Endothelial cell (in vitro differentiated cells): ENCODE measurements at regions not wholly inside any gene's neighbourhood (a gene's known extent, or its start where the extent isn't known, plus 50 kb on each side); places are given as distances from the start of the nearest gene placed in this dataset.

ENCODE experiments used
- DNase-seq: peaks from one replicate; pipeline ENCODE4 v3.0.0; 2021; ENCODE audit warnings: low spot score
- H3K27ac Mint-ChIP-seq: one replicate; pipeline ENCODE4 v1.8.0; 2021; ENCODE audit warnings: mixed read lengths, inconsistent platforms; ENCODE audit not compliant: unreplicated experiment
- H3K27me3 Mint-ChIP-seq: one replicate; pipeline ENCODE4 v1.8.0; 2021; ENCODE audit warnings: mild to moderate bottlenecking, moderate library complexity, mixed read lengths, inconsistent platforms; ENCODE audit not compliant: unreplicated experiment
- H3K36me3 Mint-ChIP-seq: one replicate; pipeline ENCODE4 v1.8.0; 2021; ENCODE audit warnings: mild to moderate bottlenecking, low read depth, mixed read lengths, inconsistent platforms; ENCODE audit not compliant: unreplicated experiment
- H3K4me1 Mint-ChIP-seq: one replicate; pipeline ENCODE4 v1.8.0; 2021; ENCODE audit warnings: mild to moderate bottlenecking, mixed read lengths, inconsistent platforms; ENCODE audit not compliant: unreplicated experiment
- H3K4me3 Mint-ChIP-seq: one replicate; pipeline ENCODE4 v1.8.0; 2021; ENCODE audit warnings: mild to moderate bottlenecking, mixed read lengths, inconsistent platforms; ENCODE audit not compliant: unreplicated experiment
- H3K9me3 Mint-ChIP-seq: one replicate; pipeline ENCODE4 v1.8.0; 2021; ENCODE audit warnings: mixed read lengths, inconsistent platforms; ENCODE audit not compliant: unreplicated experiment
- TF ChIP-seq, protein P1 (sequence below): fragments of 200-600 bp; sonication (generic); IDR thresholded peaks from one replicate; pipeline ENCODE4 v1.5.0; 2021; ENCODE audit warnings: antibody characterized with exemption; ENCODE audit not compliant: unreplicated experiment

DNA sequence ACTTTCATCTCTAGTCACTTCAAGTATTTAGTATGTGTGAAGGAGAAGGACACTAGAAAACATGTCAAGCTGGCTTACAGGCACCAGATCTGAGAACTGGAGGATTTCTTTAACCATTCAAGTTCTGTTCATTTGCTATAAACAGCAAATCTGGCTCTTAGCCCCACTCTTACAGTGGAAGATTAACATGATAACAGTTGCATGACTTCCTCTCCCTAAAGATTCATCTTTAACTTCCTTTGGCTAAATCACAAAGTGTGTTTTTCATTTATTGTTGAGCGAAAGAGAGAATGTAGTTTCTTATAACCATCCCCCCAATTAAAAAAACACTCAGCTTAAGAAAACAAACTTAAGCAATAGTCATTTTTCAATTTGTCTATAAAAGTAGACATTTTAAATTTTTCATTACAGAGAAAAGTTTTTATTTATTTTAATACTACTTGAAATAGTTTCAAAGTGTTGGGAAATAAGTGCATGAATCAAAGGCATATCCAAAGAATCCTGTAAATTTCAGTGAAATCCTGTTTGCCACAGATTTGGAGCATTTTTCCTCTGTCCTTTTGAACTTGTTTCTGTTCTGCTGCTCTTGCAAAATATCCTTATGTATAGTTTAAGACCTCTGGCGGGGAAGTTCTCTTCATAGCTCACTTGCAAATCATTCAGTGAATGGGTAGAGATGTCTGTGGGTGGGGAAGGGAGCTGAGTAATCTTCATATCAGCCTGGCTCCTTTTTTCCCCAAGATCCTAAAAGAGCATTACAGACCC is 241.0 kb upstream of the RBBP8 start:
- H3K4me3 Mint-ChIP-seq, result no peak overlapping the region
- peaks cover 2% of the 10 kb centered on the region for H3K9me3 Mint-ChIP-seq
- peaks cover 1% of the 10 kb centered on the region for H3K36me3 Mint-ChIP-seq
- no peak for DNase-seq
- H3K4me1 Mint-ChIP-seq, result peaks cover 9% of the 10 kb centered on the region
- TF ChIP-seq, protein P1, sequence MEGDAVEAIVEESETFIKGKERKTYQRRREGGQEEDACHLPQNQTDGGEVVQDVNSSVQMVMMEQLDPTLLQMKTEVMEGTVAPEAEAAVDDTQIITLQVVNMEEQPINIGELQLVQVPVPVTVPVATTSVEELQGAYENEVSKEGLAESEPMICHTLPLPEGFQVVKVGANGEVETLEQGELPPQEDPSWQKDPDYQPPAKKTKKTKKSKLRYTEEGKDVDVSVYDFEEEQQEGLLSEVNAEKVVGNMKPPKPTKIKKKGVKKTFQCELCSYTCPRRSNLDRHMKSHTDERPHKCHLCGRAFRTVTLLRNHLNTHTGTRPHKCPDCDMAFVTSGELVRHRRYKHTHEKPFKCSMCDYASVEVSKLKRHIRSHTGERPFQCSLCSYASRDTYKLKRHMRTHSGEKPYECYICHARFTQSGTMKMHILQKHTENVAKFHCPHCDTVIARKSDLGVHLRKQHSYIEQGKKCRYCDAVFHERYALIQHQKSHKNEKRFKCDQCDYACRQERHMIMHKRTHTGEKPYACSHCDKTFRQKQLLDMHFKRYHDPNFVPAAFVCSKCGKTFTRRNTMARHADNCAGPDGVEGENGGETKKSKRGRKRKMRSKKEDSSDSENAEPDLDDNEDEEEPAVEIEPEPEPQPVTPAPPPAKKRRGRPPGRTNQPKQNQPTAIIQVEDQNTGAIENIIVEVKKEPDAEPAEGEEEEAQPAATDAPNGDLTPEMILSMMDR, result no peak
- peaks cover 2% of the 10 kb centered on the region for H3K27me3 Mint-ChIP-seq
- H3K27ac Mint-ChIP-seq, result no peak overlapping the region

DNA sequence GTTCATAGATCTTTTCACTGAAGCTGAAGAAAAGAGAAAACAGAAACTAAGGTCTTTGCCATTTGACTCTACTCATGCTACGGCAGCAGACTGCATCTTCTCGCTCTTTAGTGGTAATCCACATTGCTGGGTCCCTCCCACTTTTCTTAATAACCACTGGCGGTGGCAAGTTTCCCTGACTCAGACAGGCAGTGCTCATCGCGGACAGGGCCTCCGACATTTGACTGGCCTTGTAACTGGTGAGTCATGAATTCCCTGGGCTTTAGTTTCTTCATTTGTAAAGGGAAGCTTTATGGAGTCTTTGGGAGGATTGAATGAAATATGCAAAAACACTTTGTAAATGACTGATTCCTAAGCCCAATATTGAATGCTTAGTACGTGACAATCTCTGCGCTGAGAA is 238.2 kb upstream of the RBBP8 start:
- DNase-seq, result no peak
- no peak overlapping the region for H3K27ac Mint-ChIP-seq

DNA sequence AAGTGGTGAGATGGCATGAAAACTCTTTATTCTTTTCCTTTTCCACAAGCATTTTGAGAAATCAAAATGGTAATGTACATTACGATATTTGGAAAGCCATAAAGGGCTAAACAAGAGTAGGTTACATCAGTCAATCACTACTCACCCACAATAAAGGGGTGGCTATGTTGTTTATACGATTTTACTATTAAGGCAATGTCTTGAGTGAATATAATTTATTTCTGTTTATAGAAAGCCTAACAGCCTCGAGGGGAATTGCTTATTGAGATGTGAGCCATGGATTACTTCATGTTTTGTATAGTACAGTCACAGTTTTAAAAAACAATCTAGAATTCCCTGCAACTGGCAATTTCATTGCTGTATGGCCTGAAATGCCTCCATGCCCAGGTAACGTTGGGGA is 237.5 kb upstream of the RBBP8 start:
- no peak overlapping the region for H3K4me3 Mint-ChIP-seq
- peaks cover 9% of the 10 kb centered on the region for H3K4me1 Mint-ChIP-seq
- H3K36me3 Mint-ChIP-seq, result peaks cover 6% of the 10 kb centered on the region
- peaks cover 2% of the 10 kb centered on the region for H3K27me3 Mint-ChIP-seq
- no peak overlapping the region for H3K27ac Mint-ChIP-seq
- TF ChIP-seq, protein P1, result no peak
- no peak for DNase-seq
- H3K9me3 Mint-ChIP-seq, result no peaks in the 10 kb centered on the region

More for the DNA sequence above, 238.2 kb upstream of the RBBP8 start:
- Mint-ChIP-seq H3K36me3 (peaks cover 4% of the 10 kb centered on the region), H3K4me3 (no peak overlapping the region), H3K27me3 (peaks cover 2% of the 10 kb centered on the region), H3K4me1 (peaks cover 9% of the 10 kb centered on the region), H3K9me3 (no peaks in the 10 kb centered on the region)
- TF ChIP-seq, protein P1, result no peak

DNA sequence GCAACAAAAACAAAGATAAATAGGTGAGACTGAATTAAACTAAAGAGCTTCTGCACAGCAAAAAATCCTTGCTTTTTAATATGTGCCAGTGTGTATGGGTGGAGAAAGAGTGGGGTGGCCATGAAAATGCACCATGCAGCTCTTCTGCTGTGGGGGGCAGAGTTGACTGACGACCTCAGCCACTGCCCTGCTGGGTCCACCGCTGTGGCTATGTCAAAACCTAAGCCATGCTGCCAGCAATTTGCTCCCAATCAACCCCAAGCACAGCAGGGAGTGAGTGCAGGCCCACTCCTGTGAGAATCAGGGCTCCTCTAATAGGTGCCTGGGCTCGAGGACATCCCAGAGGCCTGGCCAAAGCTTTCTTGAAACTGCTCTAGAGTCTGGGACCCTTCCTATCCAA is 235.6 kb upstream of the RBBP8 start:
- peaks cover 2% of the 10 kb centered on the region for H3K4me1 Mint-ChIP-seq
- H3K4me3 Mint-ChIP-seq, result no peak overlapping the region
- TF ChIP-seq, protein P1, result no peak
- H3K27me3 Mint-ChIP-seq, result peaks cover 2% of the 10 kb centered on the region
- no peak for DNase-seq
- H3K27ac Mint-ChIP-seq, result no peak overlapping the region
- H3K36me3 Mint-ChIP-seq, result peaks cover 6% of the 10 kb centered on the region
- no peaks in the 10 kb centered on the region for H3K9me3 Mint-ChIP-seq

DNA sequence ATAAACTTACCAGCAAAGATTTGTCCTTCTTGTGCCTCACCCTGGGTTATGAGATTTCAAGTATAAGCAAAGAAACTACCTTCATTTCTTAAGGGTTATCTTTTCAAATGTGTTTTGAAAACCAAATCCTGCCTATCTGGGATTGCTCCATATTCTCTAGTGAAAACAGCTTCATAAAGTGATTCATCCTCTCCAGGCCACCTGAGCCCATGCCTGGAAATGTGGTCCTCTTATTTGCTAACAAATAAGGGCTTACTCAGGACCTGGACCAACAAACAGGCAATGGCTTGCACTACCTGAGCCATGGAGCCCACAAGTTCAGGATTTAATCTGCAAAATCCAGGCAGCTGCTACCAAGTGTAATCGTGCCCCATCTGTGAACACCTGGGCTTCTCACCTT is 234.4 kb upstream of the RBBP8 start:
- H3K27me3 Mint-ChIP-seq, result peaks cover 2% of the 10 kb centered on the region
- DNase-seq, result no peak
- H3K9me3 Mint-ChIP-seq, result no peaks in the 10 kb centered on the region
- TF ChIP-seq, protein P1, result no peak
- no peak overlapping the region for H3K4me3 Mint-ChIP-seq
- H3K4me1 Mint-ChIP-seq, result peaks cover 4% of the 10 kb centered on the region
- H3K27ac Mint-ChIP-seq, result no peak overlapping the region
- H3K36me3 Mint-ChIP-seq, result peaks cover 6% of the 10 kb centered on the region
